ENCODE measurements at regions not wholly inside any gene's neighbourhood (a gene's known extent, or its start where the extent isn't known, plus 50 kb on each side); places are given as distances from the start of the nearest gene placed in this dataset.

- DNase-seq (ENCODE audit: low read depth in 2 of 2), result no peak
Observed at GRCh38 chr11:28684011-28684586, 575.9 kb downstream of the METTL15 start.

- no peak for DNase-seq (ENCODE audit: low read depth in 2 of 2)
Observed at GRCh38 chr11:28679795-28680468, 571.7 kb downstream of the METTL15 start.

GRCh38 chr11:28677721-28678120 is 569.5 kb downstream of the METTL15 start:
- DNase-seq (ENCODE audit: low read depth in 2 of 2), result no peak

DNA sequence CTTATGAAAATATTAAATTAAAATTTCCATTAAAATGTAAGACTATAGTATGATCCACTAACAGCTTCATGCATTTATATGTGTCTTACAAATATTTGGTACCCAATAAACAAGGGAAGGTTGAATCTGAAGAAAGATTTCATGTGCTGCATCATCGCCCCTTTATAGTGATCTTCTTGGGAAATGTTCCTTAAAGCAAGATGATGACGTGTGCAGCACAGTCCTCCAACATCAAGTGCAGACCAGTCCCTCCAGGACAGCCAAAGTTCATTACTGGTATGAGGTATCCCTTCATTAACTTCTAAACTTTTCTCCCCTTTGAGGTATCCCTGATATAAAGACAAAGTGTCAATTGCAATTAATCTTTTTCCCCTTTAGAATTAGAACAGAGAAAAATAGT is 567.0 kb downstream of the METTL15 start:
- no peak for DNase-seq (ENCODE audit: low read depth in 2 of 2)

- DNase-seq (ENCODE audit: low read depth in 2 of 2), result no peak
Observed at GRCh38 chr11:28674433-28675103, 566.4 kb downstream of the METTL15 start.

GRCh38 chr11:28673691-28674432 is 565.7 kb downstream of the METTL15 start:
- no peak for DNase-seq (ENCODE audit: low read depth in 2 of 2)

DNA sequence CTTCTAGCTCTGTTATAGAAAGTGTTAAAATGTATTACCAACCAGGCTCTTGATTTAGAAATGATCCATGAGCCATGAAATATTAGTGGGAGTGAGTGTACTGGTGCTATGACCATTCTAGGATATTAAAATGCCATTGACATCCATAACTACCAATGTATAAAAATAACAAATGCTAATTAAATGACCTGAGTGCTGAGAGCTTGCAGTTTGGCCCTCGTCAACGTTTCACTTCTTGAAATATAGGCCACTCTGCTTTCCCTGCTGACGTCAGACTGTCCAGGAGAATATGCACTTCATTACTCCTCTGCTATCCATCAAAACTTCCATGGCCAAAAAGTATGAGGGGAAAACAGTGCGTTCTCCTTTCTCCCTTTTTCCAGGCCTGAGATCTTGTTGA is 563.1 kb downstream of the METTL15 start:
- DNase-seq (ENCODE audit: low read depth in 2 of 2), result no peak

- DNase-seq (ENCODE audit: low read depth in 2 of 2), result no peak
Observed at GRCh38 chr11:28666632-28667031, 558.4 kb downstream of the METTL15 start.

GRCh38 chr11:28659716-28660348 is 551.6 kb downstream of the METTL15 start:
- DNase-seq (ENCODE audit: low read depth in 2 of 2), result no peak

- DNase-seq (ENCODE audit: low read depth in 2 of 2), result no peak
Observed at GRCh38 chr11:28657378-28658030, 549.3 kb downstream of the METTL15 start.

DNA sequence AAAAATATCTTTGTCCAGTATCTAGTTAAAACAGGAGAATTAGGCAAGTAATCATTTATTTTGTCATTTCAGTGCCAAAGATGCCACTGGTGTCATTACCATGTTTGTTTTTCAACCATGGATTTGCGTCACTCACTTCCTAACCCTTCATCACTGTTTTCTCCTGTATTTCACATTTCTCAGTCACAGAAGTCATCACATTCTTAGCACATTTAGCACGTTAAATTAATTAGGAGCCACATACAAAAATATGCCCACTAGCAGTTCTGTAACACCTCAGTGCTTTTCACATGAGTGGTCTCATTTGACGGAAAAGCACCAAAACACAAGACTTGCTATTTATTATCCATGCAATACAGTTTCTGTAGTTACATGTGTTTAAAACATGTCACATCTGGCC is 546.0 kb downstream of the METTL15 start:
- DNase-seq (ENCODE audit: low read depth in 2 of 2), result no peak

DNA sequence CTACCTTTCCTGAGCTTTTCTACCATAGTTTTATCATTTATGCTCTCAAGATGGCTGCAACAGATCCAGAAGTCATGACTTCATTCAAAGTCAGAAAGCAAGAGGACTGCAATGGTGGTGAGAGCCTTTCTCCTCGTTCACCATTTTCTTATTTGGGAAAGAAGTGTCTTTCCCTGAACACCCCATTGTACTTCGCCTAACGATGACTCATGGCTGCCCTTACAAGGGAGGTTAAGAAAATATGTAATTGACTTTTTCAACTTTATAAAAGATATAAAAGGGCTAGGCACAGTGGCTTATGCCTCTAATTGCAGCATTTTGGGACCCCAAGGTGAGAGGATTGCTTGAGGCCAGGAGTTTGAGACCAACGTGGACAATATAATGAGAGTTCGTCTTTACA is 541.7 kb downstream of the METTL15 start:
- DNase-seq (ENCODE audit: low read depth in 2 of 2), result no peak

- DNase-seq (ENCODE audit: low read depth in 2 of 2), result no peak
Observed at GRCh38 chr11:28636566-28636965, 528.4 kb downstream of the METTL15 start.

GRCh38 chr11:28636033-28636432 is 527.8 kb downstream of the METTL15 start:
- DNase-seq (ENCODE audit: low read depth in 2 of 2), result no peak

DNA sequence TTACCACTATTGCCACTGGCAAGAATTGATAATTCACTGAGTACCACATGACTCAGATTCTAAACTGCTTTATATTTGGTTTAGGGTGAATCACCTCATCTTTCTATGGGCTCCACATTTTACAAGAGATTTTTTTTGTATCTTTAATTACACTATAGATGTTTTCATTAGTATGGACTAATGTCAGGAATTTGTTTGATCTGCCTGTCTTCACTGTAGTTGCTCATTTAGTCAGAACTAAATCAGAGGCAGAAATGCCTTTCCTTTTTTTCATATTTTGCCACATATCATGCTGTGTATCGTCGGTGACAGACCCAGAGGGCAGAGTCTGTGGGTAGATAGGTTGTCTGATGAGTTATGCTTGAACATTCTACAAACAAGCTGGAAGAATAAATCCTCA is 524.1 kb downstream of the METTL15 start:
- DNase-seq (ENCODE audit: low read depth in 2 of 2), result no peak

GRCh38 chr11:28631148-28631547 is 523.0 kb downstream of the METTL15 start:
- DNase-seq (ENCODE audit: low read depth in 2 of 2), result no peak

- no peak for DNase-seq (ENCODE audit: low read depth in 2 of 2)
Observed at GRCh38 chr11:28629235-28629634, 521.0 kb downstream of the METTL15 start.

- DNase-seq (ENCODE audit: low read depth in 2 of 2), result no peak
Observed at GRCh38 chr11:28628412-28628811, 520.2 kb downstream of the METTL15 start.

DNA sequence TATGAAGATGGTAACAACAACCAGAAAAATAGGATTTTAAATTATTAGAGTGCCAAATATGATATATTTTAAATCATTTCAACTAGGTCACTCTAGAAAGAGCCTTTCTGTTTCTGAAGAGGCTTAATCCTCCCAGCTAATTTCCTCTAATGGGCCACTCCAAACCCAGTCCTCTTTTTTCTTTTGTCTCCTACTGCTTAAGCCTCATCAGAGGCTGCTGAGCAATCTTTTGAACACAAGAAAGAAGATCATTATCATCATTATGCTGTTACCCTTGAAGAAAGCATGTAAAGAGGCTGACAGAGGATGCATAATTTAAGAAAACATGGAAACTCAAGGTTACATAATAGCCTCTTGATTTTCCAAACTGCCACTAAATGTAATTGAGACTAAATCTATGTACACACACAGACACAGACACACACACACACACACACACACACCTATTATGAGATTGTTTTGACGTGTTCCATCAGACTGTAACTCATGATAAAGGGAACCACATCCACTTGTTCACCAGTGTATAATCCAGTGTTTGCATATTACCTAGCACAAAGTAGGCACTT is 519.6 kb downstream of the METTL15 start:
- no peak for DNase-seq (ENCODE audit: low read depth in 2 of 2)

- DNase-seq (ENCODE audit: low read depth in 2 of 2), result no peak
Observed at GRCh38 chr11:28625532-28625931, 517.3 kb downstream of the METTL15 start.

GRCh38 chr11:28621753-28622152 is 513.6 kb downstream of the METTL15 start:
- DNase-seq (ENCODE audit: low read depth in 2 of 2), result no peak

All from stimulated activated CD4-positive, alpha-beta T cell treated with anti-CD3 and anti-CD28 coated beads, Interleukin-12 subunit alpha, Interleukin-12 subunit beta, amount 100 ng/mL, for 24 hours (primary cell).